Fibroblast of lung (primary cell): ENCODE measurements at regions not wholly inside any gene's neighbourhood (a gene's known extent, or its start where the extent isn't known, plus 50 kb on each side); places are given as distances from the start of the nearest gene placed in this dataset.
A peak's percentile ranks its signal among the peaks of the same experiment; 100 is the strongest.
"Not testable (repeated sequence)": the region's sequence is repeated elsewhere in the genome, so short reads cannot be mapped to it uniquely, and the experiment has no call there.

Source experiments
- DNase-seq, 2 donors: peaks; one replicate each; pipeline versions ENCODE4 v3.0.0 to v3.0.0-alpha.2; 2010; ENCODE audit warnings: low read depth in 2 of 2
- H2AFZ ChIP-seq: 2 replicates; pipeline ENCODE4 v1.5.1; 2012; ENCODE audit warnings: low read length, control low read depth, inconsistent platforms
- H3K27ac ChIP-seq: 2 replicates; pipeline ENCODE4 v1.5.1; 2011; ENCODE audit warnings: low read length, control low read depth; ENCODE audit not compliant: insufficient read depth
- H3K27me3 ChIP-seq: 2 replicates; pipeline ENCODE4 v1.5.1; 2011; ENCODE audit warnings: mild to moderate bottlenecking, low read length; ENCODE audit not compliant: control insufficient read depth, insufficient read depth
- H3K36me3 ChIP-seq: 2 replicates; pipeline ENCODE4 v1.5.1; 2011; ENCODE audit warnings: low read length; ENCODE audit not compliant: control insufficient read depth, insufficient read depth
- H3K4me1 ChIP-seq: 2 replicates; pipeline ENCODE4 v1.5.1; 2011; ENCODE audit warnings: low read length; ENCODE audit not compliant: control insufficient read depth, insufficient read depth; ENCODE audit errors: extremely low read depth
- H3K4me2 ChIP-seq: 2 replicates; pipeline ENCODE4 v1.5.1; 2011; ENCODE audit warnings: low read length, control low read depth; ENCODE audit not compliant: insufficient read depth; ENCODE audit errors: extremely low read depth
- H3K4me3 ChIP-seq, 4 experiments: fragments of 200-600 bp in 1 of 4; sonication (generic) in 1 of 4; replicated peaks in 1 of 4; 2 replicates each; pipeline ENCODE4 v1.5.1; 2011 to 2016; ENCODE audit warnings: low read length in 4 of 4, low read depth in 3 of 4, mild to moderate bottlenecking in 3 of 4, control low read depth in 2 of 4, inconsistent platforms in 1 of 4, mixed read lengths in 1 of 4; ENCODE audit not compliant: insufficient read depth in 1 of 4; ENCODE audit errors: control extremely low read depth in 1 of 4
- H3K79me2 ChIP-seq: 2 replicates; pipeline ENCODE4 v1.5.1; 2012; ENCODE audit warnings: mild to moderate bottlenecking, low read length, inconsistent platforms; ENCODE audit not compliant: control insufficient read depth, insufficient read depth
- H3K9ac ChIP-seq: 2 replicates; pipeline ENCODE4 v1.5.1; 2011; ENCODE audit warnings: mild to moderate bottlenecking, low read length, control low read depth; ENCODE audit not compliant: insufficient read depth
- H3K9me3 ChIP-seq: 2 replicates; pipeline ENCODE4 v1.5.1; 2012; ENCODE audit warnings: low read depth, low read length; ENCODE audit not compliant: control insufficient read depth, insufficient read depth
- H4K20me1 ChIP-seq: 2 replicates; pipeline ENCODE4 v1.5.1; 2011; ENCODE audit warnings: low read length; ENCODE audit not compliant: control insufficient read depth, insufficient read depth; ENCODE audit errors: extremely low read depth
- EZH2 ChIP-seq: IDR thresholded peaks from 2 replicates; pipeline ENCODE4 v1.5.1; 2012; ENCODE audit warnings: low read length, control low read depth, mild to moderate bottlenecking; ENCODE audit errors: missing control alignments
- TF ChIP-seq, protein P1 (sequence below), 2 donors: IDR thresholded peaks in 1 of 2; conservative IDR thresholded peaks in 1 of 2; 1 replicate in 1 of 2; 2 replicates in 1 of 2; pipeline ENCODE4 v1.5.1; 2011 to 2012; ENCODE audit warnings: low read length in 2 of 2, control low read depth in 1 of 2, inconsistent platforms in 1 of 2, low read depth in 1 of 2, mild to moderate bottlenecking in 1 of 2

DNA sequence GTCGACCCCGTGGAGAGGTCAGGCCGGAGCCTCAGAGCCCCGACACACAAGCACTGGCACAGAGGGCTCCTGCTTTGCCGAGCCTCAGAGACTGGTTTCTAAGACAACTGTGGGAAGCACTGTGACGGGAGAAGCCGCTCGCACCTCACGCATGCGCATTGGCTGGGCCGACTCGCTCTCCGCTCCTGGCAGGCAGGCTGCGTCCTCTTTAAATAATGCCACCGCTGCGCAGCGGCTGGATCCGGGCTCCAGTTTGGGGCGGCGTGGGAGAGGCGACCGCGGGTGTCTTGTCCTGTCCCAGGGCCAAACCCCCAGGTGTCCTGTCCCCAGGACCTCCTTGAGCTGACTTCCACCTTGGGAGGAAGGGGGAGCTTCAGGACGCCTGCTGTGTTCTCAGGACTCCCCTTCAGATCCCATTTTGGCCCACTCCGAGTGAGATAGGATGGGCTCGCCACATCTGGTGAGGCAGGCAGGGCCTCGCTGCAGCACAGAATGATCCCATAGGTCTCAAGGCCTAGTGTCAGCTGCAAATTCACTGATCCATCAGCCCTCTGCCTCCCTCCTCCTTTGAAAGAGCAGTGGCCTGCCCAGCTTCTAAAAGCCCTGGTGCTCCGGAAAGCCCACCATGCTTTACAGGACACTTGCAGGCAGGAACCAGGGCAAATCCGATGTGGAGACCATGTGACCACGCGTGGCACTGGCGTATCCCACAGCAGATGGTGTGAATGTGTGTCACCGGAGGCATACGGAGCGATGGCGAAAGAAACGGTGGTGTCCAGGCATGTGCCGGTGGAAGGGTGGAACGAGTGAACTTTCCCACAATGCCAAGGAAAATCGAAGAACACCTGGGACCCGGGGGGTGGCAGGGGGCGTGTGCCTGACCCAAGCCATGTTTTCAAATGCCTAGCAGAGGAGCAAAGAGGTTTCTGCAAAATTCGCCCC, 169.3 kb upstream of the ZNF337 start:
- TF ChIP-seq EZH2 = no peak
- TF ChIP-seq, protein P1, sequence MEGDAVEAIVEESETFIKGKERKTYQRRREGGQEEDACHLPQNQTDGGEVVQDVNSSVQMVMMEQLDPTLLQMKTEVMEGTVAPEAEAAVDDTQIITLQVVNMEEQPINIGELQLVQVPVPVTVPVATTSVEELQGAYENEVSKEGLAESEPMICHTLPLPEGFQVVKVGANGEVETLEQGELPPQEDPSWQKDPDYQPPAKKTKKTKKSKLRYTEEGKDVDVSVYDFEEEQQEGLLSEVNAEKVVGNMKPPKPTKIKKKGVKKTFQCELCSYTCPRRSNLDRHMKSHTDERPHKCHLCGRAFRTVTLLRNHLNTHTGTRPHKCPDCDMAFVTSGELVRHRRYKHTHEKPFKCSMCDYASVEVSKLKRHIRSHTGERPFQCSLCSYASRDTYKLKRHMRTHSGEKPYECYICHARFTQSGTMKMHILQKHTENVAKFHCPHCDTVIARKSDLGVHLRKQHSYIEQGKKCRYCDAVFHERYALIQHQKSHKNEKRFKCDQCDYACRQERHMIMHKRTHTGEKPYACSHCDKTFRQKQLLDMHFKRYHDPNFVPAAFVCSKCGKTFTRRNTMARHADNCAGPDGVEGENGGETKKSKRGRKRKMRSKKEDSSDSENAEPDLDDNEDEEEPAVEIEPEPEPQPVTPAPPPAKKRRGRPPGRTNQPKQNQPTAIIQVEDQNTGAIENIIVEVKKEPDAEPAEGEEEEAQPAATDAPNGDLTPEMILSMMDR (conservative IDR thresholded peaks at IDR 0.05 in 1 of 2, IDR thresholded peaks at IDR 0.05 in 1 of 2; ENCODE audit: low read depth in 1 of 2, low read length in 2 of 2) = no peak
- no peaks in the 10 kb centered on the region for H3K79me2 ChIP-seq
- no peaks in the 10 kb centered on the region for H4K20me1 ChIP-seq
- peak; percentile 49 for DNase-seq
- H3K4me3 ChIP-seq = peak overlapping the region in 1 of 4 experiments; percentile 42
- peak overlapping the region; percentile 32 for H3K4me2 ChIP-seq
- H3K36me3 ChIP-seq = no peaks in the 10 kb centered on the region
- H3K27me3 ChIP-seq = peaks cover 19% of the 10 kb centered on the region
- H3K4me1 ChIP-seq = peaks cover 6% of the 10 kb centered on the region
- no peak overlapping the region for H3K9ac ChIP-seq
- H2AFZ ChIP-seq = peak overlapping the region; percentile 19
- H3K27ac ChIP-seq = no peak overlapping the region
- H3K9me3 ChIP-seq = no peaks in the 10 kb centered on the region

DNA sequence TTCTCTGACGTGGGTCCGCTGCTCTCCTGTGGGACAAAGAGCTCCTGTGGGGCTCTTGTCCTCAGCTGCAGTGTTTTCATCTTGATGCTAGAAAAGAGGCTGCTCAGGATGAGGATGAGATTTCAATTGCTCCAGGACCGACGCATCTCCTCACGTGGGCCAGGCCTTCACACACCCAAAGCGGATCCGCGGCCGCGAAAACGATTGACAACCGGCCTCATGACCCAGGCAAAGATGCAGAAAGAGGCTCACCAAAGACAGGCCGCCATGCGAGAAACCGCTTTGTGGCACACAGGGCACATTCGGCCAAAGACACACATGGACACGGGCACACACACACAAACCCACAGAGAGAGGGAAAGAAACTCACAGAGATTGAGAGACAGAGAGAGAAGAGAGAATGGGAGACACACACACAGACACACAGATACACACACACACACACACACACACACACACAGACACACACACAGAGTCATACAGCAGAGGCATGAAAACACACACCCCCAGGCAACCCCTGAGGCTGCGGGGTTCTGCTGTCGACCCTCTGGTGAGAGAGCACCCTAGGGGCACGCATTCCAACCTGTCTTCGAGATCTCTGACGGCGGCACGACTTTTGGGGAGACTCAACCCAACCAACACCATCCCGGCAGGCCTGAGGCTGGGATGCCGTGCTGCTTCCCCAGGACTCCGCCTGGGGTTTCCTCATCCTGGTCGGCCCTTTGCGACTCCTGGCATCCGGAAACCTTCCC, 168.5 kb upstream of the ZNF337 start:
- H3K9ac ChIP-seq, H3K79me2 ChIP-seq, H3K4me1 ChIP-seq, H2AFZ ChIP-seq, H4K20me1 ChIP-seq, H3K9me3 ChIP-seq, H3K36me3 ChIP-seq, DNase-seq, H3K27ac ChIP-seq: not testable (repeated sequence)
- Histone ChIP-seq H3K4me3 (peak overlapping the region in 1 of 4 experiments; percentile 42), H3K4me2 (peak overlapping the region; percentile 32), H3K27me3 (peaks cover 22% of the 10 kb centered on the region)
- peak; percentile 14 for TF ChIP-seq EZH2

DNA sequence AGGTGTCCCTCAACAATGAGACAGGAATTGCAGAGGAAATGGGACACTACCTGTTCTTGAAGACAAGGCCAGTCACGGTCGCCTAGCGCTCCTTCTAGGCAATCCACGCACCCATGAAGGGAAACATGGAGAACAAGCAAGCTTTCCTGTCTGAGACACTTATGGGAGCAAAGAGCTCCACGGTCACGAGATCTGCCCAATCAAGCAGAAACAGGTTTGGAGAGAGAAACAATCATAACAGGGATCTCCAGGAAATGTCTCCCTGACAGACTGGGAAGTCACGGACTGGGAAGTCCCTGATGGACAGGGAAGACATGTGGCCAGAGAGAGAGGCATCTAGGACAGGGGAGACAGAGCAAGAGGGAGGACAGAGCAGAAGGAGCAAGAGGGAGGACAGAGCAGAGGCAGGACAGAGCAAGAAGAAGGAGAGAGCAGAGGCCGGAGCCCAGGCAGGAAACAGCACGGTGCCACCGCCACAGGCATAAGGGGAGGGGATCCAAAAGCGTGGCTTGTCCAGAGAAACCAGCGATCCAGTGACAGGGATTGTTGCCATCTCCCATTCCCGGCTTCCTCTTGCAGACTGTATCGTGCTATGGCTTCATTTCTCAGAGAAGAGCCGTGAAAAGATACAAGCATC, 167.8 kb upstream of the ZNF337 start:
- H3K36me3 ChIP-seq = no peaks in the 10 kb centered on the region
- TF ChIP-seq EZH2 = peak; percentile 50
- TF ChIP-seq, protein P1 (conservative IDR thresholded peaks at IDR 0.05 in 1 of 2, IDR thresholded peaks at IDR 0.05 in 1 of 2; ENCODE audit: low read depth in 1 of 2, low read length in 2 of 2) = no peak
- H3K27me3 ChIP-seq = peaks cover 28% of the 10 kb centered on the region
- H3K27ac ChIP-seq = no peak overlapping the region
- H2AFZ ChIP-seq = no peak overlapping the region
- H3K9ac ChIP-seq = no peak overlapping the region
- no peaks in the 10 kb centered on the region for H4K20me1 ChIP-seq
- H3K4me2 ChIP-seq = no peak overlapping the region
- H3K9me3 ChIP-seq = no peaks in the 10 kb centered on the region
- DNase-seq = no peak
- H3K79me2 ChIP-seq = no peaks in the 10 kb centered on the region
- H3K4me3 ChIP-seq = no peak overlapping the region
- H3K4me1 ChIP-seq = peaks cover 6% of the 10 kb centered on the region
